Right lobe of liver (tissue), 4 donors: ENCODE measurements at regions not wholly inside any gene's neighbourhood (a gene's known extent, or its start where the extent isn't known, plus 50 kb on each side); places are given as distances from the start of the nearest gene placed in this dataset.

Experiments used
- CTCF ChIP-seq, 4 donors: fragments of 200-600 bp in 3 of 4; fragments of 450-650 bp in 1 of 4; IDR thresholded peaks; one replicate each; pipeline versions ENCODE4 v1.5.1 to v1.8.0; 2016 to 2022; ENCODE audit warnings: antibody characterized with exemption in 4 of 4, mild to moderate bottlenecking in 2 of 4
- POLR2A ChIP-seq: fragments of 450-650 bp; IDR thresholded peaks from one replicate; pipeline ENCODE4 v1.6.1; 2017; ENCODE audit warnings: antibody characterized with exemption, mild to moderate bottlenecking
- donor health status: DM: no; HTN: no; CAD: no.
- donor health status: DM: no; HTN: no; CAD: no.
- donor health status: DM: no; HTN: yes; CAD: no.

GRCh38 chr3:28682121-28682520, 333.5 kb upstream of the AZI2 start:
- TF ChIP-seq CTCF (IDR thresholded peaks at IDR 0.05) (no peak), POLR2A (no peak)
